NCI-H446 (cell line): ENCODE measurements at regions not wholly inside any gene's neighbourhood (a gene's known extent, or its start where the extent isn't known, plus 50 kb on each side); places are given as distances from the start of the nearest gene placed in this dataset.

Experiments used
- DNase-seq, 2 experiments: peaks; one replicate each; lab custom pipeline; 2025; lab: John Stamatoyannopoulos, UW

GRCh38 chr10:91690996-91691676 lies 58.3 kb upstream of the PPP1R3C start:
- peak in 1 of 2 experiments; percentile 5 for DNase-seq

GRCh38 chr10:91690412-91690811 lies 57.5 kb upstream of the PPP1R3C start:
- DNase-seq, result no peak

GRCh38 chr10:91689731-91690168 lies 56.9 kb upstream of the PPP1R3C start:
- DNase-seq, result no peak

GRCh38 chr10:91684841-91685240 lies 52.0 kb upstream of the PPP1R3C start:
- no peak for DNase-seq

- DNase-seq, result no peak
Measured at GRCh38 chr10:91683975-91684374, 51.1 kb upstream of the PPP1R3C start.

- no peak for DNase-seq
Measured at GRCh38 chr10:91682912-91683311, 50.0 kb upstream of the PPP1R3C start.
